Transverse colon (tissue), 4 donors: ENCODE measurements at regions not wholly inside any gene's neighbourhood (a gene's known extent, or its start where the extent isn't known, plus 50 kb on each side); places are given as distances from the start of the nearest gene placed in this dataset.

Source experiments
- POLR2A ChIP-seq: fragments of 450-650 bp; IDR thresholded peaks from one replicate; pipeline ENCODE4 v1.6.1; 2016; ENCODE audit warnings: antibody characterized with exemption, mild to moderate bottlenecking, moderate library complexity
- POLR2AphosphoS5 ChIP-seq, 3 donors: sonication (generic); formaldehyde crosslinking; IDR thresholded peaks; one replicate each; pipeline ENCODE4 v1.6.1; 2016; ENCODE audit warnings: antibody characterized with exemption in 3 of 3
- TF ChIP-seq, protein P1 (sequence below), 5 experiments: fragments of 200-600 bp in 3 of 5; fragments of 450-650 bp in 2 of 5; sonication (generic) in 3 of 5; IDR thresholded peaks; 1 replicate in 2 of 5; 2 replicates in 3 of 5; pipeline ENCODE4 v1.5.1; 2016 to 2017; ENCODE audit warnings: antibody characterized with exemption in 5 of 5, inconsistent platforms in 3 of 5, mild to moderate bottlenecking in 2 of 5, moderate library complexity in 1 of 5

DNA sequence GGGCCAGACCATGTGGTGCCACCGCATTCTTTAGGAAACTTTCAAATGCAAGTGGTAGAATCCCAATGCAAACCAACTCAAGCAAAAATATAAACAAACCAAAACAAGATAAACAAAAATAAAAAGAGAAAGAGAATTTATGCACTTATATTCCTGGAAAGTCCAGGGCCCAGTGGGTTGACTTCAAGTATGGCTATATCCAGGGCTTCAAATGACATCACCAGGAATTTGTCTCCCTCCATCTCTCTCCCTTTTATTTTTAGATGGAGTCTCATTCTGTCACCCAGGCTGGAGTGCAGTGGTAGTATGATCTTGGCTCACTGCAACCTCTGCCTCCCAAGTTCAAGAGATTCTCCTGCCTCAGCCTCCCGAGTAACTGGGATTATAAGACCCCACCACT, 56.1 kb upstream of the PNRC1 start:
- TF ChIP-seq, protein P1, sequence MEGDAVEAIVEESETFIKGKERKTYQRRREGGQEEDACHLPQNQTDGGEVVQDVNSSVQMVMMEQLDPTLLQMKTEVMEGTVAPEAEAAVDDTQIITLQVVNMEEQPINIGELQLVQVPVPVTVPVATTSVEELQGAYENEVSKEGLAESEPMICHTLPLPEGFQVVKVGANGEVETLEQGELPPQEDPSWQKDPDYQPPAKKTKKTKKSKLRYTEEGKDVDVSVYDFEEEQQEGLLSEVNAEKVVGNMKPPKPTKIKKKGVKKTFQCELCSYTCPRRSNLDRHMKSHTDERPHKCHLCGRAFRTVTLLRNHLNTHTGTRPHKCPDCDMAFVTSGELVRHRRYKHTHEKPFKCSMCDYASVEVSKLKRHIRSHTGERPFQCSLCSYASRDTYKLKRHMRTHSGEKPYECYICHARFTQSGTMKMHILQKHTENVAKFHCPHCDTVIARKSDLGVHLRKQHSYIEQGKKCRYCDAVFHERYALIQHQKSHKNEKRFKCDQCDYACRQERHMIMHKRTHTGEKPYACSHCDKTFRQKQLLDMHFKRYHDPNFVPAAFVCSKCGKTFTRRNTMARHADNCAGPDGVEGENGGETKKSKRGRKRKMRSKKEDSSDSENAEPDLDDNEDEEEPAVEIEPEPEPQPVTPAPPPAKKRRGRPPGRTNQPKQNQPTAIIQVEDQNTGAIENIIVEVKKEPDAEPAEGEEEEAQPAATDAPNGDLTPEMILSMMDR (IDR thresholded peaks at IDR 0.05): no peak
- TF ChIP-seq POLR2A (no peak), POLR2AphosphoS5 (IDR thresholded peaks at IDR 0.05) (no peak)
